HG03432 (cell line): ENCODE measurements at regions not wholly inside any gene's neighbourhood (a gene's known extent, or its start where the extent isn't known, plus 50 kb on each side); places are given as distances from the start of the nearest gene placed in this dataset.
"Not testable (repeated sequence)": the region's sequence is repeated elsewhere in the genome, so short reads cannot be mapped to it uniquely, and the experiment has no call there.

ENCODE experiments used
- ATAC-seq: cut with Tn5 transposase; IDR thresholded peaks from one replicate; pipeline ENCODE4 v1.9.1; 2021; ENCODE audit warnings: mild to moderate bottlenecking, moderate library complexity; ENCODE audit not compliant: unreplicated experiment

DNA sequence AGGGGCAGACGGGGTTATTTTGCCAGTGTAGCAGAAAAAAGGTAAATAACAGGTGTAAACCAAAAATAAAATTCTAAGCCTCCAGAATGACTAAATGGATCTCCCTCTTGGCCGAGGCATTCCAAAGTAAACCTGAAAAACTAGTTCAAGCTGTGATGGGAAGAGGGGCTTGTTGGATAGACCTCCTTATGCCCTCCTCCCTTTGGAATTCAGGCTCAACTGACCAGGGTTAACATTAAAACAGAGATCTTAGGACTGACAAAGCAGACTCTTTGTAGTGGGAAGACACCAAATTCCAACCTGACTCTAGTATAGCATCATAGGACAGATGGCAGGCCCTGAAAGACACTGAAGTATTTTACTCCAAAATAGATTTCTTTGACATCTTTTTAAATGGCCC is 113.8 kb upstream of the ITGB1 start:
- no peak for ATAC-seq

DNA sequence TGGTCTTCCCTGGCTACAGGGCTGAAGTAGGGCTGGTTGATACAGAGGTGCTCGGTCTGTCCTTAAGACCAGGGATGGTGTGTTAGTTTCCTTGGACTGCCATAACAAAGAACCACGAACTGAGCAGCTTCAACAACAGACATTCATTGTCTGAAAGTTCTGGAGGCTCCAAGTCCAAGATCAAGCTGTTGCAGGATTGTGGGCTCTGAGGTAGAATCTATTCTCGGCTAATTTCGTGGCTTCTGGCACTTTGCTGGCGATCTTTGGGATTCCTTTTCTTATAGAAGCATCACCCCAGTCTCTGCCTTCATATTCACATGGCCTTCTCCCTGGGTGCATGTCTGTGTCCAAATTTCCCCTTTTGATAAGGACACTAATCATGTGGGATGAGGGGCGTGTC is 112.1 kb upstream of the ITGB1 start:
- ATAC-seq: no peak

DNA sequence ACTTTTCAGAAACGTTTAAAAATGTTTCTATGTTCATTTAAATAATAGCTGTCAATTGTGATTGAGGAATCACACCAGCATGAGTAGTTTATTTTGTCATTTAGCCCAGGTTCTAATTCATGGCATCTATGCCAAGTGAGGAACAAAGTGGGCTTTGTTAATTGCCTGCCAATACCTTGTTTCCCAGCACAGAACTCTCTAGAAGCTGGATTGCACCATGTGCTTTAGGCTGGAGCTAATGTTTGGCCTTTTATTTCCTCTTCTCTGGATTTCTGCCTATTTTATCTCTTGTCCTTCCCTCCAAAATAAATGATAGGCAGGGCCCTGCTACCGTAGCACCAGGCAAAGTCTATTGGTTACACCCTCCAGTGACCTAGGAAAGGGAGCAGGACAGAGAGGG is 109.9 kb upstream of the ITGB1 start:
- no peak for ATAC-seq

DNA sequence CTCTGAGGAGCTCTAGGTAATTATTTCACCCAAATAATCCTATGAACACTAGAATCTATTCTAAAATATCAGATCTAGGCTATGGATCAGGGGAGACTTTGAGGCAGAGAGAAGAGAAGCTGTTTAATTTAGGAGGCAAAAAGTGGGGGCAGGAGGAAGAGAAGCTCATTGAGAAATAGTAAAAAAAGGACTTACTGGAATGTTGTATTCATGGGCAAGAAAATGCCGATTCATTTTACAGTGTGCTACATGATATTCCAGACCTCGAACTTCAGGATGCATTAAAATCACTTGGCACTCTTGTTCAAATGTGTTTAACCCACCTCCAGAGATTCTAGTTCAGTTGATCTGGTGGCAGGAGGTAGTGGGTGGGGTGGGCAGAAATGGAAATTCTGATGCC is 109.5 kb upstream of the ITGB1 start:
- no peak for ATAC-seq

DNA sequence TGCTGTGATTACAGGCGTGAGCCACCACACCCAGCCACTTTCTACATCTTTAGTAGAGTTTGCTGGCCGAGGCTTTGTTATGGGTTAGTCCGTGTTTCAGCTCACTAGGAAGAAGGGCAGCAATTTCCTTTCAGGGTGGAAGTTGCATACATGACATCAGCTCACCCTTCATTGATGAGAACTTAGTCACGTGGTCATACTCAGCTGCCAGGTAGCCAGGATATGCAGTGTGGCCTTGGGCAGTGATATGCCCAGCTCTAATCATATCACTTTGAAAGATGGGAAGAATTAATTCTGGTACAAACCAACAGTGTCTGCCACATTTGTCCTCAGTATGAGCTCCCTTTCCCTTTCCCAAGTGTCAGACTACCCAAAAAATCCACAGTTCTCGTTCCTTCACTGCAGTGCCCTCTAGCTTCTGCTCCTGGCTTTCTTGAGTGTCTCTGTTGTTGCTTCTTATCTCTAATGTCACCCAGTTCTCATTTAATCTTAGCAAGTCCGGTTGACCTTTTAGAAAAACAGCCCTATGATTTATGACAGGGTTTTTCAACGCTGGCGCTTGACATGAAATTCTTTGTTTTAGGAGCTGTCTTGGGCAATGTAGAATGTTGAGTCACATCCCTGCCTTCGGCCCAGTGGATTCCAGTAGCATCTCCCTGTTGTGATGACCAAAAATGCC is 108.7 kb upstream of the ITGB1 start:
- ATAC-seq: no peak

GRCh38 chr10:33065111-33065510 is 107.1 kb upstream of the ITGB1 start:
- ATAC-seq: no peak

- no peak for ATAC-seq
Measured at GRCh38 chr10:33064706-33065105, 106.7 kb upstream of the ITGB1 start.

DNA sequence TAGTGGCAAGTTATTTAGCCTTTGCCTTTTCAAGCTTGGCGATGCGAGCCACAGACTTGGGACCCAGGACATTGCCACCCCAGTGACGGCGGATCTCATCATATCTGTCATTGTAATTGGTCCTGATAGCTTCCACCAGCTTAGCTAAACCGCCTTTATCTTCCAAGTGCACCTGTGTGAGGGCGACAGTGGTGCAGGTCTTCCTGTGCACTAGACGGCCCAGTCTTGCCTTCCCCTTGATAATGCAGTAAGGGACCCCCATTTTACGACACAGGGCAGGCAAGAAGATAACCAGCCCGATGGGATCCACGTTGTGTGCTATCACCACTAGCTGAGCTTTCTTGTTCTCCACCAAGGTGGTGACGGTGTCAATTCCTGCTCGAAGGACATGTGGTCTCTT is 99.6 kb upstream of the ITGB1 start:
- no peak for ATAC-seq

DNA sequence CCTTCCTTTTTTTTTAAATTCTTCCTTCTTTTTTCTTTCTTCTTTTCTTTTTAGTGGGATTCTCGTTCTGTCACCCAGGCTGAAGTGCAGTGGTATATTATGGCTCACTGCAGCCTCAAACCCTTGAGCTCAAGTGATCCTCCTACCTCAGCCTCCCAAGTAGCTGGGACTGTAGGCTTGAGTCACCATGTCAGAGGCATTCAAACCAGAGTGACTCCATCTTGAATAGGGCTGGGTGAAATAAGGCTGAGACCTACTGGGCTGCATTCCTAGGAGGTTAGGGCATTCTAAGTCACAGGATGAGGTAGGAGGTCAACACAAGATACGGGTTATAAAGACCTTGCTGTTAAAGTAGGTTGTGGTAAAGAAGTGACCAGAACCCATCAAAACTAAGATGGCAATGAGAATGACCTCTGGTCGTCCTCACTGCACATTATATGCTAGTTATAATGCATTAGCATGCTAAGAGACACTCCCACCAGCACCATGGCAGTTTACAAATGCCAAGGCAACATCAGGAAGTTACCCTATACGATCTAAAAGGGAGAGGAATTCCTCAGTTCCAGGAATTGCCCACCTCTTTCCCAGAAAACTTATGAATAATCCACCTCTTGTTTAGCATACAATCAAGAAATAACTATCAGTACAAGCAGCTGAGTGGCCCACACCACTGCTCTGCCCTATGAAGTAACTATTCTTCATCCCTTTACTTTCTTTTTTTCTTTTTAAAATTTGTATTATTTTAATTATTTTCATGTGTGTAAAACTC is 99.0 kb upstream of the ITGB1 start:
- no peak for ATAC-seq

GRCh38 chr10:33055625-33056024 is 97.6 kb upstream of the ITGB1 start:
- no peak for ATAC-seq

DNA sequence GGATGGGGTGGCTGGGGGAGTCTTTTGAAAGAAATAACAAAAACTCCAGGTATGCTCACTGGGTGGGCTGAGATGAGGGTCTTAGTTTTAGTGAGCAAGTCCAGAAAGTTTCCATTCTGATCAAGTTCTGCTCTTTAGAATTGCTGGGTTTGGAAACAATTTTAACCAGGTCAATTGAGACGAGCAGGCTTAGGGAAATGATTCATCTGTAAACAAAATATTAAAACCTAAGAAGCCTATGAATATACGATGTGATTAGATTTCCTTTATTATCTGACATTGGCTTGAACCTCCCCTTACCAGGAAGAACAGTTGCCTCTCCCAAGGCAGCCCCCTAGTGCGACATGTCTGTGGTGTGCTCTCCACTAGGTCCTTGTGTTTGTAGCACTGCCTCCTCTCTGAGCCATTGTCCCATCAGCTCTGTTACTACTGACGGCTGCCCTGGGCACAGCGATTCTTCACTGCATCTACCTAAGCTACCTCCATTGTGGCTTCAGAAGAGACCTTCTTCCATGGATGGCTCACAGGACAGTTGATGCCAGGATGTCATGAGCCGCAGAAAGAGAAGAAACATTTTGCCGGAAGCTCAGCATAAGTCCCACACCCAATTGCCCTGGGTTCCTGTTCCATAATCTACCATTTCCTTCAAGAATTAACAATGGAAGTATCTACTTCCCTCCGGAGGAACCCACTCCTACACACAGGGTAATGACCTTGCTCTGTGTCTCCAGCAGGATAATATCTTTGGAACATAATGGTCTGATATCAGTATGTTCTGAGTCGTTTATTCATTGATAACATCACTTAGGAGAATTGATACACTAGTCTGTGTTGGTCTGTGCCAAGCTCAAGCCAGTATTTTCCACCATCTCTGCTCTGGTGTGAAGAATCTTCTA is 95.1 kb upstream of the ITGB1 start:
- ATAC-seq: no peak

DNA sequence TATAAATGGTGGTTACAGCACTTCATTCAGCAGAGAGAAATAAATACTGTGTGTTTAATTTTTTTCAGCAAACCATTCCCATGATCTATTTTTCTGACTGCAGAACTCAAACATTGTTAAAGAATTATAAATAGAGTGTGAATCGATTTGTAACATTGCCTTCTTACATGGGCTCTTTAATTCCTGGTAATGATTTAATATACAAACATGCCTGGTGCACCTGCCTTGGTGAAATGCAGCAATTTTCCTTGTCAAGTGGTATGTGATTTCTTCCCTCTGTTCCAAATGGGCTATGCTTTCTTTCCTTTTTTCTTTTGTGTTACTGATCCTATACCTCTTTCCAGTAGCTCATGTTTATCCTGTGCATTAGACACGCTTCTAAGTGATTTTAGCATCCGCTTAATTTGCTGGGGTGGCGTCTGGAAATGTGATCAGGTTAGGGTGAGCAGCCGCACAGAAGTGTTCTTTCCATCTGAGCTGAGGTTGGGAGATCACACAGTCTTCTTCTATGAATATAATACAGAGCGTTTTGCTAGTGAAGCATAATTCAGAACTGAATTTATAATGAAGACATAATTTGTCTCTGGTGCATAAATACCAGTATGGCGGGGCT is 94.3 kb upstream of the ITGB1 start:
- no peak for ATAC-seq

DNA sequence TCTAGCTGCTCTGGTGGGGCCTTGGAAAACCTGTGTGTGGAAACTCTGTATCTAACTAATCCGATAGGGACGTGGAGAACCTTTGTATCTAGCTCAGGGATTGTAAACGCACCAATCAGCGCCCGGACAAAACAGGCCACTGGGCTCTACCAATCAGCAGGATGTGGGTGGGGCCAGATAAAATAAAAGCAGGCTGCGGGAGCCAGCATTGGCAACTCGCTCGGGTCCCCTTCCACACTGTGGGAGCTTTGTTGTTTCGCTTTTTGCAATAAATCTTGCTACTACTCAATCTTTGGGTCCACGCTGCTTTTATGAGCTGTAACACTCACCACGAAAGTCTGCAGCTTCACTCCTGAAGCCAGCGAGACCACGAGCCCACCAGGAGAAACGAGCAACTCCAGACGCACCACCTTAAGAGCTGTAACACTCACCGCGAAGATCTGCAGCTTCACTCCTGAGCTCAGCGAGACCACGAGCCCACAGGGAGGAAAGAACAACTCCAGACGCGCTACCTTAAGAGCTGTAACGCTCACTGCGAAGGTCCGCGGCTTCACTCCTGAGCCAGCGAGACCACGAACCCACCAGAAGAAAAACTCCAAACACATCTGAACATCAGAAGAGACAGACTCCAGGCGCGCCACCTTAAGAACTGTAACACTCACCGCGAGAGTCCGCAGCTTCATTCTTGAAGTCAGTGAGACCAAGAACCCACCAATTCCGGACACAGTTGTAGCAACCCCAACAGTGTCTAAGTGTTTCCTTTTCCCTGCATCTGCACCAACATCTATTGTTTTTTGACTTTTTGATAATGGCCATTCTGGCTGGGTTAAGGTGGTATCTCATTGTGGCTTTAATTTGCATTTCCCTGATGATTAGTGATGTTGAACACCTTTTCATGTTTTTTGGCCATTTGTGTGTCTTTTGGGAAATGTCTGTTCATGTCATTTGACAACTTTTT is 92.2 kb upstream of the ITGB1 start:
- not testable (repeated sequence) for ATAC-seq

GRCh38 chr10:33048223-33048622 is 90.2 kb upstream of the ITGB1 start:
- no peak for ATAC-seq

GRCh38 chr10:33047655-33048054 is 89.6 kb upstream of the ITGB1 start:
- ATAC-seq: no peak

DNA sequence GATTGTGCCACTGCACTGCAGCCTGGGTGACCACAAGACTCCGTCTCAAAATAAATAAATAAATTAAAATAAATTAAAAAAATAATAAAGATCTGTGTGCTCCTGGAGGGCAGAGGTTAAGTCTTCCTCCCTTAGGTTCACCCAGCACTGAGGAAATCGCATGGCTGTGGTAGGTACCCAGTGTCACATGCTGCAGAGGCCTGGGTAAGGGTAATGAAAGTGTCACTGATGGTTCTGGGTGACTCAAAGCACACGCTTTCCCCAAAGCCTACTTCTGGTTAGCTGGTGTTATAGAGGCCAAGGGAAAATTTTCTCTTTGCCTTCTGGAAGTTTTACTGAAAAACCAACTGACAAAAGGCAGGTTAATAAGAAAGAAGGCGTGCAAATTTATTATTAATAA is 88.8 kb upstream of the ITGB1 start:
- ATAC-seq: no peak

- no peak for ATAC-seq
Measured at GRCh38 chr10:33045421-33045820, 87.4 kb upstream of the ITGB1 start.

GRCh38 chr10:33042565-33042964 is 84.5 kb upstream of the ITGB1 start:
- no peak for ATAC-seq

DNA sequence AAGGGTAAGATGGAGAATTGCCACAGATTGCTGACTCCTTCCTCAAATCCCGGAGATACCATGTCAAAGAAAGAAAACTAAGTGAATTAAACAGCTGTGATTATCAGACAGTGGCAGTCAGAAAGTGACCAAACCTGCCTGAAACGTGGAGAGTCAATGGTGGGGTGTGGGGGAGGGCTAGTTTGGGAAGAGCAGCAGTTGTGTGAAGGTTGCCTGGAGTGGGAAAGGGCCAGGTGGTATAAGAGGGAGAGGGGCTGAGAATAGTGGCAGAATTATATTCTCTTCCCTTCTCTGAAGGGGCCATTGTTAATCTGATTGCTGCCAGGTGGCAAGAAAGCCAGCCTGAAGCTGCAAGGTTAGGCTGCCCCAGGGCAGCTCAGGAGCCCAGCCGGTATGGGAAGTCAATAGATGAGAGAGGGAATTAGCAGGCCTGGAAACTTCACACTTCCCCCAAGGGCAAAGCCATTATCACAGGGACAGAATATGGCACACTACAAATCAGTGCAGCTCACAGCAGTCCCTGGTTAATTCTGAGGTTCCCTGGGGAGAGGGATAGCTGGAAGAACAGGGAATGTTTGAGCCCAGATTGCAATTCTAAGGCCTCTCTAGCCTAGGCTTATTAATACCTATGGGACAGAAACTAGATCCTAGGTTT is 83.9 kb upstream of the ITGB1 start:
- ATAC-seq: no peak

- ATAC-seq: no peak
Measured at GRCh38 chr10:33040436-33040835, 82.4 kb upstream of the ITGB1 start.
